GM19025 (cell line): ENCODE measurements at regions not wholly inside any gene's neighbourhood (a gene's known extent, or its start where the extent isn't known, plus 50 kb on each side); places are given as distances from the start of the nearest gene placed in this dataset.
"Not testable (repeated sequence)": the region's sequence is repeated elsewhere in the genome, so short reads cannot be mapped to it uniquely, and the experiment has no call there.

Source experiments
- ATAC-seq: cut with Tn5 transposase; IDR thresholded peaks from one replicate; pipeline ENCODE4 v1.9.1; 2021; ENCODE audit warnings: mild to moderate bottlenecking, low read depth, moderate library complexity; ENCODE audit not compliant: unreplicated experiment

- ATAC-seq: no peak
Observed at GRCh38 chr17:33952425-33952824, 302.7 kb upstream of the CCL2 start.

- ATAC-seq: no peak
Observed at GRCh38 chr17:33954597-33954996, 300.5 kb upstream of the CCL2 start.

GRCh38 chr17:33955461-33955860, 299.6 kb upstream of the CCL2 start:
- no peak for ATAC-seq

- not testable (repeated sequence) for ATAC-seq
Observed at GRCh38 chr17:33959098-33959497, 296.0 kb upstream of the CCL2 start.

GRCh38 chr17:33962857-33963655, 292.0 kb upstream of the CCL2 start:
- no peak for ATAC-seq

GRCh38 chr17:33964344-33964979, 290.6 kb upstream of the CCL2 start:
- peak; percentile 77 for ATAC-seq

GRCh38 chr17:33966410-33967059, 288.6 kb upstream of the CCL2 start:
- ATAC-seq: no peak

GRCh38 chr17:33967608-33968349, 287.3 kb upstream of the CCL2 start:
- no peak for ATAC-seq

GRCh38 chr17:33968350-33969044, 286.6 kb upstream of the CCL2 start:
- ATAC-seq: peak; percentile 43

GRCh38 chr17:33970279-33970678, 284.8 kb upstream of the CCL2 start:
- no peak for ATAC-seq

- no peak for ATAC-seq
Observed at GRCh38 chr17:33972763-33973162, 282.3 kb upstream of the CCL2 start.

GRCh38 chr17:33973491-33973890, 281.6 kb upstream of the CCL2 start:
- no peak for ATAC-seq

GRCh38 chr17:33974276-33974675, 280.8 kb upstream of the CCL2 start:
- no peak for ATAC-seq

- no peak for ATAC-seq
Observed at GRCh38 chr17:33976831-33977230, 278.3 kb upstream of the CCL2 start.

- ATAC-seq: no peak
Observed at GRCh38 chr17:33977729-33978514, 277.2 kb upstream of the CCL2 start.

- ATAC-seq: no peak
Observed at GRCh38 chr17:33978889-33979288, 276.2 kb upstream of the CCL2 start.

GRCh38 chr17:33980193-33980592, 274.9 kb upstream of the CCL2 start:
- no peak for ATAC-seq

- ATAC-seq: no peak
Observed at GRCh38 chr17:33981711-33982601, 273.1 kb upstream of the CCL2 start.

GRCh38 chr17:33982909-33983308, 272.2 kb upstream of the CCL2 start:
- ATAC-seq: no peak
